Neural progenitor cell (in vitro differentiated cells): ENCODE measurements at regions not wholly inside any gene's neighbourhood (a gene's known extent, or its start where the extent isn't known, plus 50 kb on each side); places are given as distances from the start of the nearest gene placed in this dataset.

Experiments
- EZH2 ChIP-seq: fragments of 200-600 bp; sonication (generic); IDR thresholded peaks from 2 replicates; pipeline ENCODE4 v1.6.1; 2017; ENCODE audit warnings: antibody characterized with exemption, mild to moderate bottlenecking, moderate library complexity
- EZH2phosphoT487 ChIP-seq: fragments of 200-600 bp; sonication (generic); IDR thresholded peaks from 2 replicates; pipeline ENCODE4 v1.6.1; 2017; ENCODE audit warnings: antibody characterized with exemption
- TF ChIP-seq, protein P1 (sequence below): fragments of 200-600 bp; sonication (generic); IDR thresholded peaks from 2 replicates; pipeline ENCODE4 v1.5.1; 2017; ENCODE audit warnings: antibody characterized with exemption, mild to moderate bottlenecking

DNA sequence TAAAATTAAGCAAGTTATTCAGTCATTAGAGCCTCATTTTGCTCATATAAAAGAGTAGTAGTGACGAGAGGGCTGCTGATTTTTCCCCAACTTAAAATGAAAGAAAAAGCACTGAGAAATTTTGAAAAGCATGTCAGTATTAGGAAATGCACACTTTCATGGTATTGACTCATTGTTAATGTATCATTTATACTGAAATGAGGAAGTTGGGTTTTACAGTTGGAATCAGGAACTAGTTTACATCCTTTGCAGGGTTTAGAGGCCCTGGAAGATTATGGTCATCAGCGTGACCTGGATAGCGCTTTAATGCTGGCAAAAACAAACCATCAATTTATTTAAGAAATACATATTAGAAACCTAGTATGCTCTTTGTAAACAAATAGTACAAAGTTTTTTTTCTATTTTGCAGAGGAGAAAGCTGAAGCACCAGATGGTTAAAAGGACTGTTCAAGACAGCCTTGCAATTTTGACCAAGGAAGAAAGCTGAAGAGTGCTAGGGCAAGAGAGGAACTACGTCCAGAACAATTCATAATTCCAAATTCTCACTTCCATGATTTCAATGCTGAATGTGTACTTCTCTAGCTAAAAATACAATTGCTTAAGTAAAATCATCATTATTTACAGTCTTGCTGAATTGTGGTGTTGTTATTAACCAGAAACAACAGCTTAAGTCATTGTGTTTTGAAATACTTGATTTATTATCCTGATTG is 94.8 kb upstream of the SGIP1 start:
- TF ChIP-seq EZH2 (no peak), EZH2phosphoT487 (no peak)
- TF ChIP-seq, protein P1, sequence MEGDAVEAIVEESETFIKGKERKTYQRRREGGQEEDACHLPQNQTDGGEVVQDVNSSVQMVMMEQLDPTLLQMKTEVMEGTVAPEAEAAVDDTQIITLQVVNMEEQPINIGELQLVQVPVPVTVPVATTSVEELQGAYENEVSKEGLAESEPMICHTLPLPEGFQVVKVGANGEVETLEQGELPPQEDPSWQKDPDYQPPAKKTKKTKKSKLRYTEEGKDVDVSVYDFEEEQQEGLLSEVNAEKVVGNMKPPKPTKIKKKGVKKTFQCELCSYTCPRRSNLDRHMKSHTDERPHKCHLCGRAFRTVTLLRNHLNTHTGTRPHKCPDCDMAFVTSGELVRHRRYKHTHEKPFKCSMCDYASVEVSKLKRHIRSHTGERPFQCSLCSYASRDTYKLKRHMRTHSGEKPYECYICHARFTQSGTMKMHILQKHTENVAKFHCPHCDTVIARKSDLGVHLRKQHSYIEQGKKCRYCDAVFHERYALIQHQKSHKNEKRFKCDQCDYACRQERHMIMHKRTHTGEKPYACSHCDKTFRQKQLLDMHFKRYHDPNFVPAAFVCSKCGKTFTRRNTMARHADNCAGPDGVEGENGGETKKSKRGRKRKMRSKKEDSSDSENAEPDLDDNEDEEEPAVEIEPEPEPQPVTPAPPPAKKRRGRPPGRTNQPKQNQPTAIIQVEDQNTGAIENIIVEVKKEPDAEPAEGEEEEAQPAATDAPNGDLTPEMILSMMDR, result no peak
